ENCODE measurements at regions not wholly inside any gene's neighbourhood (a gene's known extent, or its start where the extent isn't known, plus 50 kb on each side); places are given as distances from the start of the nearest gene placed in this dataset.
"Not testable (repeated sequence)": the region's sequence is repeated elsewhere in the genome, so short reads cannot be mapped to it uniquely, and the experiment has no call there.

GRCh38 chr2:87334888-87335287, 313.2 kb upstream of the PLGLB1 start:
- not testable (repeated sequence) for H3K79me2 ChIP-seq (ENCODE audit: control insufficient read depth, insufficient read depth, low read length, unreplicated experiment); H2AFZ ChIP-seq (ENCODE audit: low read length, unreplicated experiment); H3K4me1 ChIP-seq (ENCODE audit: control insufficient read depth, insufficient read depth, low read length, unreplicated experiment); H3K4me3 ChIP-seq (ENCODE audit: low read depth, low read length); H3K27me3 ChIP-seq (ENCODE audit: insufficient read depth, low read length); H3K36me3 ChIP-seq (ENCODE audit: insufficient read depth, low read length); H3K27ac ChIP-seq (ENCODE audit: low read depth, low read length)

GRCh38 chr2:87338998-87339397, 317.4 kb upstream of the PLGLB1 start:
- H3K79me2 ChIP-seq (ENCODE audit: control insufficient read depth, insufficient read depth, low read length, unreplicated experiment); H3K27me3 ChIP-seq (ENCODE audit: insufficient read depth, low read length); H3K4me3 ChIP-seq (ENCODE audit: low read depth, low read length); H2AFZ ChIP-seq (ENCODE audit: low read length, unreplicated experiment); H3K36me3 ChIP-seq (ENCODE audit: insufficient read depth, low read length); H3K27ac ChIP-seq (ENCODE audit: low read depth, low read length); H3K4me1 ChIP-seq (ENCODE audit: control insufficient read depth, insufficient read depth, low read length, unreplicated experiment): not testable (repeated sequence)

GRCh38 chr2:87341601-87342014, 320.0 kb upstream of the PLGLB1 start:
- not testable (repeated sequence) for H3K4me3 ChIP-seq (ENCODE audit: low read depth, low read length); H3K36me3 ChIP-seq (ENCODE audit: insufficient read depth, low read length); H3K27me3 ChIP-seq (ENCODE audit: insufficient read depth, low read length); H3K4me1 ChIP-seq (ENCODE audit: control insufficient read depth, insufficient read depth, low read length, unreplicated experiment); H2AFZ ChIP-seq (ENCODE audit: low read length, unreplicated experiment); H3K79me2 ChIP-seq (ENCODE audit: control insufficient read depth, insufficient read depth, low read length, unreplicated experiment); H3K27ac ChIP-seq (ENCODE audit: low read depth, low read length)

DNA sequence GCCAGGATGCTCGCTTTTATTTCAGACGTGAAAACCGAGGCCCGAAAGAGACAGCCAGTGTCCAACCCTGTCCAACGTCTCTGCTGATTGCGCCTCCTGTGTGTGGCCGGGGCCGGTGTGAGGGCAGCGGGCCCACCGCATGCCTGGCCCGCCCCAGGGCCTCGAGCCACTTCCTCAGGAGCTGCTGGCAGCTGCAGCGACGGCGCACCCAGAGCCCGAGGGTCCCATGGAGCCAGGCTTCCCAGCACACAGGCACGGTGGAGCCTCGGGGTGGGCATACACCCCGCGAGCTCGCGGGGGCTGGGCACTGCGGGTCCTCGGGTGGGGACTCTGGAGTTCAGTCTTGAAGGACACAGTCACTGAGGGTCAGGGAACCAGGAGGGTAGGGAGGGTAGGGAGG, 320.5 kb upstream of the PLGLB1 start:
- H2AFZ ChIP-seq (ENCODE audit: low read length, unreplicated experiment); H3K4me3 ChIP-seq (ENCODE audit: low read depth, low read length); H3K27me3 ChIP-seq (ENCODE audit: insufficient read depth, low read length); H3K36me3 ChIP-seq (ENCODE audit: insufficient read depth, low read length); H3K79me2 ChIP-seq (ENCODE audit: control insufficient read depth, insufficient read depth, low read length, unreplicated experiment); H3K4me1 ChIP-seq (ENCODE audit: control insufficient read depth, insufficient read depth, low read length, unreplicated experiment); H3K27ac ChIP-seq (ENCODE audit: low read depth, low read length): not testable (repeated sequence)

- not testable (repeated sequence) for H3K4me3 ChIP-seq (ENCODE audit: low read depth, low read length); H3K27ac ChIP-seq (ENCODE audit: low read depth, low read length); H3K4me1 ChIP-seq (ENCODE audit: control insufficient read depth, insufficient read depth, low read length, unreplicated experiment); H3K36me3 ChIP-seq (ENCODE audit: insufficient read depth, low read length); H3K79me2 ChIP-seq (ENCODE audit: control insufficient read depth, insufficient read depth, low read length, unreplicated experiment); H3K27me3 ChIP-seq (ENCODE audit: insufficient read depth, low read length); H2AFZ ChIP-seq (ENCODE audit: low read length, unreplicated experiment)
These were observed 321.7 kb upstream of the PLGLB1 start for GRCh38 chr2:87343347-87343746.

- H3K36me3 ChIP-seq (ENCODE audit: insufficient read depth, low read length); H2AFZ ChIP-seq (ENCODE audit: low read length, unreplicated experiment); H3K27ac ChIP-seq (ENCODE audit: low read depth, low read length); H3K79me2 ChIP-seq (ENCODE audit: control insufficient read depth, insufficient read depth, low read length, unreplicated experiment); H3K4me3 ChIP-seq (ENCODE audit: low read depth, low read length); H3K4me1 ChIP-seq (ENCODE audit: control insufficient read depth, insufficient read depth, low read length, unreplicated experiment); H3K27me3 ChIP-seq (ENCODE audit: insufficient read depth, low read length): not testable (repeated sequence)
These were observed 323.6 kb upstream of the PLGLB1 start for GRCh38 chr2:87345283-87345682.

DNA sequence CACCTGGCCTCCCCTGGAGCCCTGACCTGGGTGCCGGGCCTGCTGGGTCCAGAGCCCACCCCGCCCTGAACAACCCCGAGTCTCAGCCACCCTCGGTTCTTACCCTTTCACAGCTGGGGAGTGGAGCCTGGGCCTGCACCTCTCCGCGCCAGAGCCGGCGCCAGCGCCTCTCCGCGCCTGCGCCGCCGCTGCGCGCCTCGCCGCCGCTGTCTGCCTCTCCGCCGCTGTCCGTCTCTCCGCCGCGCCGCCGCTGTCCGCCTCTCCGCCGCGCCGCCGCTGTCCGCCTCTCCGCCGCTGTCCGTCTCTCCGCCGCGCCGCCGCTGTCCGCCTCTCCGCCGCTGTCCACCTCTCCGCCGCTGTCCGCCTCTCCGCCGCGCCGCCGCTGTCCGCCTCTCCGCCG, 326.9 kb upstream of the PLGLB1 start:
- not testable (repeated sequence) for H3K4me1 ChIP-seq (ENCODE audit: control insufficient read depth, insufficient read depth, low read length, unreplicated experiment); H3K4me3 ChIP-seq (ENCODE audit: low read depth, low read length); H3K27me3 ChIP-seq (ENCODE audit: insufficient read depth, low read length); H3K36me3 ChIP-seq (ENCODE audit: insufficient read depth, low read length); H2AFZ ChIP-seq (ENCODE audit: low read length, unreplicated experiment); H3K79me2 ChIP-seq (ENCODE audit: control insufficient read depth, insufficient read depth, low read length, unreplicated experiment); H3K27ac ChIP-seq (ENCODE audit: low read depth, low read length)

GRCh38 chr2:87349006-87349405, 327.4 kb upstream of the PLGLB1 start:
- not testable (repeated sequence) for H3K4me1 ChIP-seq (ENCODE audit: control insufficient read depth, insufficient read depth, low read length, unreplicated experiment); H3K79me2 ChIP-seq (ENCODE audit: control insufficient read depth, insufficient read depth, low read length, unreplicated experiment); H3K4me3 ChIP-seq (ENCODE audit: low read depth, low read length)

DNA sequence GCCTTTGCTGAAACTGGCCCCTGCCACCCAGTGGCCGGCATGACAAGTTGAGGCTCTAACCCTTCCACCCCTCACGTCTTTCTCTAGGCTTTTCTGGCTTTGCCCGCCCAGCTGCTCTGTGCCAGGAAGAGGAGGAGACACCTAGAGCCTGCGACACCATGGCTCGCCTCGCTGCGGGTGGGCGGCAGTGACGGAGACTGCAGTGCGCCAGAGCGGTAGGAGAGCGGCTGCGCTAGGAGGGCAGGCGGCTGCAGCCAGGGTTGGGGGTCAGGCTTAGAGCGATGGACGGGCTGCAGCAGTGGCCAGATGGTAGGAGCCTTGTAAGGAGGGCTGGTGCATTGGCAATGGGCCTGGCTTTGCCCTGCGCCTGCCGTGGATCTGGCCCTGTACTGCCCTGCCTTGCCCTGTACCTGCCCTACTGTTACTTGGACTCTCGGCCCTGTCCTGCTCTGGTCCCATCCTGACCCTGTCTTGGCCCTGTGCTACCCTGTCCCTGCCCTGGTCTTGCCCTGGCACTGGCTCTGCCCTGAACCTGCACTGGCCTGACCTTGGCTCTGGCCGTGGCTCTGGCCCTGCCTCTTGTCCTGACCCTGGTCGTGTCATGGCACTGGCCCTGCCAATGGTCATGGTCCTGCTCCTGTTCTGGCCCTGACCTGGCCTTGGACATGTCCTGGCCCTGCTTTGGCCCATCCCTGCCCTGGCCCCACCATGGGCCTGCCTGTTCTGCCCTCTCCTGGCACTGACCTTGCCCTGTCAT, 330.7 kb upstream of the PLGLB1 start:
- not testable (repeated sequence) for H3K27me3 ChIP-seq (ENCODE audit: insufficient read depth, low read length); H3K36me3 ChIP-seq (ENCODE audit: insufficient read depth, low read length); H3K4me1 ChIP-seq (ENCODE audit: control insufficient read depth, insufficient read depth, low read length, unreplicated experiment); H3K27ac ChIP-seq (ENCODE audit: low read depth, low read length); H2AFZ ChIP-seq (ENCODE audit: low read length, unreplicated experiment); H3K4me3 ChIP-seq (ENCODE audit: low read depth, low read length); H3K79me2 ChIP-seq (ENCODE audit: control insufficient read depth, insufficient read depth, low read length, unreplicated experiment)

More at GRCh38 chr2:87349006-87349405, 327.4 kb upstream of the PLGLB1 start:
- H3K36me3 ChIP-seq (ENCODE audit: insufficient read depth, low read length); H3K27me3 ChIP-seq (ENCODE audit: insufficient read depth, low read length); H3K27ac ChIP-seq (ENCODE audit: low read depth, low read length); H2AFZ ChIP-seq (ENCODE audit: low read length, unreplicated experiment): not testable (repeated sequence)

DNA sequence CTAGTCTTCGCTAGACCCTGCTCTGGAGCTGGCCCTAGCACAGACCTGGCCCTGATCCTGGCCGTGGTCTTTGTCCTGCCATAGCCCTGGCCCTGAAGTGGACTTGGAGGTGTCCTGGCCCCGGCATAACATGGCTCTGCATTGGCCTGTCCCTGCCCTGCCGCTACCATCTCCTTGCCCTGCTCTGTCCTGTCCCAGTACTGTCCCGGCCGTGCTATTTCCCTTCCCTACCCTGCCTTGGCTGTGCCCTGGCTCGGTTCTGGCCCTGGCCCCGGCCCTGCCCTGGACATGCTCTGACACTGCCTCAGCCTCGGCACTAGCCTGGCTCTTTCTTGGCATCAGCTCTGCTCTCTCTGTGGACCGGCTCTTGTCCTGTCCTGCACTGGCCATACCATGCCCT, 331.8 kb upstream of the PLGLB1 start:
- not testable (repeated sequence) for H3K4me3 ChIP-seq (ENCODE audit: low read depth, low read length); H3K27ac ChIP-seq (ENCODE audit: low read depth, low read length); H3K4me1 ChIP-seq (ENCODE audit: control insufficient read depth, insufficient read depth, low read length, unreplicated experiment); H3K27me3 ChIP-seq (ENCODE audit: insufficient read depth, low read length); H3K36me3 ChIP-seq (ENCODE audit: insufficient read depth, low read length); H2AFZ ChIP-seq (ENCODE audit: low read length, unreplicated experiment); H3K79me2 ChIP-seq (ENCODE audit: control insufficient read depth, insufficient read depth, low read length, unreplicated experiment)

GRCh38 chr2:87354102-87354501, 332.5 kb upstream of the PLGLB1 start:
- H3K4me1 ChIP-seq (ENCODE audit: control insufficient read depth, insufficient read depth, low read length, unreplicated experiment); H3K36me3 ChIP-seq (ENCODE audit: insufficient read depth, low read length); H3K27ac ChIP-seq (ENCODE audit: low read depth, low read length); H3K79me2 ChIP-seq (ENCODE audit: control insufficient read depth, insufficient read depth, low read length, unreplicated experiment); H3K27me3 ChIP-seq (ENCODE audit: insufficient read depth, low read length); H3K4me3 ChIP-seq (ENCODE audit: low read depth, low read length); H2AFZ ChIP-seq (ENCODE audit: low read length, unreplicated experiment): not testable (repeated sequence)

Data from ACC112 (cell line).